Panc1 (cell line): ENCODE measurements at regions not wholly inside any gene's neighbourhood (a gene's known extent, or its start where the extent isn't known, plus 50 kb on each side); places are given as distances from the start of the nearest gene placed in this dataset.

ENCODE experiments used
- ATAC-seq: fragments of 200-7000 bp; cut with Tn5 transposase; 2 replicates; pipeline ENCODE4 v1.9.1; 2020; ENCODE audit warnings: mild to moderate bottlenecking, moderate library complexity
- BruUV-seq: library from RNA; stranded (reverse); fragments of 400-500 nt; replicated peaks from 2 replicates; lab custom pipeline; 2021; lab: Mats Ljungman, UMichigan
- CTCF ChIA-PET: fragments of 300-600 bp; sonication (Branson Sonifier 250); formaldehyde crosslinking; loops from one replicate; lab custom pipeline; 2022; ENCODE audit warnings: antibody characterized with exemption; lab: Charles Lee
- POLR2A ChIA-PET: fragments of 300-600 bp; sonication (Branson Sonifier 250); formaldehyde crosslinking; loops from one replicate; lab custom pipeline; 2022; ENCODE audit warnings: antibody characterized with exemption; lab: Charles Lee
- DNase-seq: peaks from one replicate; pipeline ENCODE4 v3.0.0-alpha.2; 2010; ENCODE audit warnings: low read depth, low spot score
- H3K27ac ChIP-seq: 2 replicates; pipeline ENCODE4 v1.5.1; 2011; ENCODE audit warnings: mild to moderate bottlenecking, low read length, inconsistent platforms
- H3K27me3 ChIP-seq: fragments of 200-500 bp; sonication (Bioruptor generic); 2 replicates; pipeline ENCODE4 v1.6.0; 2014; ENCODE audit warnings: low read length, inconsistent platforms; ENCODE audit not compliant: control insufficient read depth, insufficient read depth
- H3K36me3 ChIP-seq: fragments of 200-500 bp; sonication (Bioruptor generic); 2 replicates; pipeline ENCODE4 v1.5.1; 2014; ENCODE audit warnings: inconsistent platforms, mild to moderate bottlenecking, low read length, moderate library complexity; ENCODE audit not compliant: control insufficient read depth, insufficient read depth
- H3K4me1 ChIP-seq: 2 replicates; pipeline ENCODE4 v1.5.1; 2011; ENCODE audit warnings: inconsistent platforms, mild to moderate bottlenecking, low read length, moderate library complexity; ENCODE audit not compliant: control insufficient read depth, insufficient read depth
- H3K4me3 ChIP-seq, 2 experiments: 2 replicates each; pipeline ENCODE4 v1.5.1; 2011 to 2012; ENCODE audit warnings: low read depth in 2 of 2, low read length in 2 of 2, mild to moderate bottlenecking in 2 of 2, inconsistent platforms in 1 of 2, moderate library complexity in 1 of 2
- H3K9me3 ChIP-seq: fragments of 200-500 bp; sonication (Bioruptor generic); 2 replicates; pipeline ENCODE4 v1.5.1; 2014; ENCODE audit warnings: low read depth, mild to moderate bottlenecking, inconsistent platforms, low read length, moderate library complexity; ENCODE audit not compliant: control insufficient read depth, insufficient read depth
- POLR2AphosphoS5 ChIP-seq: IDR thresholded peaks from 2 replicates; pipeline ENCODE4 v1.6.1; 2012; ENCODE audit warnings: mild to moderate bottlenecking, low read depth, low read length, moderate library complexity
- REST ChIP-seq, 2 experiments: IDR thresholded peaks; 2 replicates each; pipeline ENCODE4 v1.6.1; 2011 to 2012; ENCODE audit warnings: low read depth in 2 of 2, control low read depth in 1 of 2, low read length in 1 of 2, mild to moderate bottlenecking in 1 of 2, moderate library complexity in 1 of 2; ENCODE audit not compliant: insufficient read depth in 1 of 2
- SIN3A ChIP-seq: IDR thresholded peaks from 2 replicates; pipeline ENCODE4 v1.6.1; 2012; ENCODE audit warnings: low read depth, mild to moderate bottlenecking, low read length, moderate library complexity, borderline replicate concordance; ENCODE audit not compliant: insufficient read depth
- TCF7L2 ChIP-seq: IDR thresholded peaks from 2 replicates; pipeline ENCODE4 v1.6.1; 2011; ENCODE audit warnings: mild to moderate bottlenecking, low read depth, low read length, inconsistent platforms
- in situ Hi-C: cut with HindIII; loops from 2 replicates; pipeline ENCODE4 v1.10.0; 2016; ENCODE audit warnings: low sequenced_read_pairs, low pct_unique_long_range_greater_than_20kb
- intact Hi-C: fragments of 100-400 bp; cut with micrococcal nuclease; formaldehyde crosslinking; loops from one replicate; pipeline ENCODE4 v1.10.0; 2022; ENCODE audit not compliant: unreplicated experiment
- TF ChIP-seq, protein P1 (sequence below): fragments of 450-650 bp; IDR thresholded peaks from 2 replicates; pipeline ENCODE4 v1.5.1; 2017; ENCODE audit warnings: mild to moderate bottlenecking

DNA sequence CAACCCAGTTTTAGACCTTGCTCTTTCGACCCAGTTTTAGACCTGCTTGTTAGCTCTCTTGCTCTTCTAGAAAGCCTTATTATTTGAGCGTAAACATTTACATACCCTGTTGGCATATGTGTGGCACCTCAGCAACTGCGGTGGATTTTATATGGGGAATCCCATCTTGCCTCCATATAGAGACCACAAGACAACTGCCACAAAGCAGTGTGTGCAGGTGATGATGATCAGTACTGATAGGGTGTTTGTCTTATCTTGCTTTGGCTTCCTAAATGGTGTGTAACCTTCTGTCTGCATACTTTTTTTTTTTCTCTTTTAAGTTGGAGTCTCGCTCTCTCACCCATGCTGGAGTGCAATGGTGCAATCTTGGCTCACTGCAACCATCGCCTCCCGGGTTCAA lies 1270.8 kb downstream of the MRPL39 start:
- POLR2A ChIA-PET = no interaction called here
- no peak for TF ChIP-seq POLR2AphosphoS5
- in situ Hi-C loops = no loop called here

DNA sequence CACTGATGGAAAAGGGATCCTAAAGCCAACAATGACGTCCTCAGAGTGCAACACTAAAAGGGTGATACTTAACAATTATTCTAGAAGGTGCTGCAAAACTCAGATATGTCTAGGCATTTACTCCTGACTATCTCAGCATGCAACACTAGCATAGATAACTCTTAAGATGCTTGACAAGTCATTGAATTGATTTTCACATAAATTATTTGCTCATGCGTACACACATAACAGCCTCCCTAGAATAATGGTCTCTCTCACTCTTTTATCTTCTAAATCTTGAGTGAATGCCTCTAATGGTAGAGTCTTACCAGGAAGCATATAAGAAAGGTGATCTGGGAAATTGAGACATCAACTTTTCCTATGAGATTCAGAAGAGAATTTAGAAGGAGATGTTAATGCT lies 1283.7 kb downstream of the MRPL39 start:
- Histone ChIP-seq H3K36me3 (no peaks in the 10 kb centered on the region), H3K27me3 (no peaks in the 10 kb centered on the region), H3K4me1 (no peaks in the 10 kb centered on the region), H3K9me3 (no peaks in the 10 kb centered on the region), H3K27ac (no peak overlapping the region), H3K4me3 (no peak overlapping the region)
- in situ Hi-C loops (no loop called here), intact Hi-C loops (no loop called here)
- no peak for ATAC-seq
- BruUV-seq = no TSS peak
- ChIA-PET POLR2A (no interaction called here), CTCF (no interaction called here)
- no peak for DNase-seq
- no peak for TF ChIP-seq POLR2AphosphoS5
- no peak for TF ChIP-seq REST (IDR thresholded peaks at IDR 0.05; ENCODE audit: insufficient read depth in 1 of 2, low read depth in 2 of 2, low read length in 1 of 2)
- TF ChIP-seq TCF7L2 = no peak
- TF ChIP-seq, protein P1, sequence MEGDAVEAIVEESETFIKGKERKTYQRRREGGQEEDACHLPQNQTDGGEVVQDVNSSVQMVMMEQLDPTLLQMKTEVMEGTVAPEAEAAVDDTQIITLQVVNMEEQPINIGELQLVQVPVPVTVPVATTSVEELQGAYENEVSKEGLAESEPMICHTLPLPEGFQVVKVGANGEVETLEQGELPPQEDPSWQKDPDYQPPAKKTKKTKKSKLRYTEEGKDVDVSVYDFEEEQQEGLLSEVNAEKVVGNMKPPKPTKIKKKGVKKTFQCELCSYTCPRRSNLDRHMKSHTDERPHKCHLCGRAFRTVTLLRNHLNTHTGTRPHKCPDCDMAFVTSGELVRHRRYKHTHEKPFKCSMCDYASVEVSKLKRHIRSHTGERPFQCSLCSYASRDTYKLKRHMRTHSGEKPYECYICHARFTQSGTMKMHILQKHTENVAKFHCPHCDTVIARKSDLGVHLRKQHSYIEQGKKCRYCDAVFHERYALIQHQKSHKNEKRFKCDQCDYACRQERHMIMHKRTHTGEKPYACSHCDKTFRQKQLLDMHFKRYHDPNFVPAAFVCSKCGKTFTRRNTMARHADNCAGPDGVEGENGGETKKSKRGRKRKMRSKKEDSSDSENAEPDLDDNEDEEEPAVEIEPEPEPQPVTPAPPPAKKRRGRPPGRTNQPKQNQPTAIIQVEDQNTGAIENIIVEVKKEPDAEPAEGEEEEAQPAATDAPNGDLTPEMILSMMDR = no peak
- no peak for TF ChIP-seq SIN3A

More for the DNA sequence above, 1270.8 kb downstream of the MRPL39 start:
- H3K4me1 ChIP-seq = no peaks in the 10 kb centered on the region
- H3K27ac ChIP-seq = no peak overlapping the region
- CTCF ChIA-PET = no interaction called here
- no peaks in the 10 kb centered on the region for H3K36me3 ChIP-seq
- intact Hi-C loops = no loop called here
- no peak for ATAC-seq
- DNase-seq = no peak
- H3K9me3 ChIP-seq = no peaks in the 10 kb centered on the region
- H3K27me3 ChIP-seq = no peaks in the 10 kb centered on the region
- H3K4me3 ChIP-seq = no peak overlapping the region
- BruUV-seq = no TSS peak

- Histone ChIP-seq H3K36me3 (no peaks in the 10 kb centered on the region), H3K27me3 (no peaks in the 10 kb centered on the region), H3K4me1 (no peaks in the 10 kb centered on the region), H3K27ac (no peak overlapping the region), H3K9me3 (no peaks in the 10 kb centered on the region), H3K4me3 (no peak overlapping the region)
- TF ChIP-seq REST (IDR thresholded peaks at IDR 0.05; ENCODE audit: insufficient read depth in 1 of 2, low read depth in 2 of 2, low read length in 1 of 2) = no peak
- no peak for TF ChIP-seq TCF7L2
- TF ChIP-seq, protein P1 = no peak
- no peak for TF ChIP-seq POLR2AphosphoS5
- TF ChIP-seq SIN3A = no peak
- ChIA-PET CTCF (no interaction called here), POLR2A (no interaction called here)
- in situ Hi-C loops = no loop called here
- intact Hi-C loops = no loop called here
- ATAC-seq (no peak), DNase-seq (no peak)
- BruUV-seq = no TSS peak
These were observed 1290.9 kb downstream of the MRPL39 start for GRCh38 chr21:24316277-24316922.
